ENCODE measurements at regions not wholly inside any gene's neighbourhood (a gene's known extent, or its start where the extent isn't known, plus 50 kb on each side); places are given as distances from the start of the nearest gene placed in this dataset.

GRCh38 chr11:122232985-122233384 is 117.0 kb upstream of the BLID start:
- TF ChIP-seq CTCF (IDR thresholded peaks at IDR 0.05) = no peak
- TF ChIP-seq EZH2 (IDR thresholded peaks at IDR 0.05) = no peak
- TF ChIP-seq EZH2phosphoT487 (IDR thresholded peaks at IDR 0.05) = no peak
